DMS153 (cell line): ENCODE measurements at regions not wholly inside any gene's neighbourhood (a gene's known extent, or its start where the extent isn't known, plus 50 kb on each side); places are given as distances from the start of the nearest gene placed in this dataset.
"Not testable (repeated sequence)": the region's sequence is repeated elsewhere in the genome, so short reads cannot be mapped to it uniquely, and the experiment has no call there.

ENCODE experiments used
- DNase-seq: peaks from one replicate; lab custom pipeline; 2025; lab: John Stamatoyannopoulos, UW

- no peak for DNase-seq
Measured at GRCh38 chrX:82732861-82733260, 775.2 kb upstream of the POU3F4 start.

- no peak for DNase-seq
Measured at GRCh38 chrX:82734140-82734539, 774.0 kb upstream of the POU3F4 start.

- DNase-seq: not testable (repeated sequence)
Measured at GRCh38 chrX:82738313-82738712, 769.8 kb upstream of the POU3F4 start.

- DNase-seq: no peak
Measured at GRCh38 chrX:82742351-82742750, 765.7 kb upstream of the POU3F4 start.

- DNase-seq: not testable (repeated sequence)
Measured at GRCh38 chrX:82745725-82746124, 762.4 kb upstream of the POU3F4 start.

- DNase-seq: no peak
Measured at GRCh38 chrX:82748906-82749505, 759.1 kb upstream of the POU3F4 start.

GRCh38 chrX:82756272-82756671 lies 751.8 kb upstream of the POU3F4 start:
- DNase-seq: no peak

GRCh38 chrX:82757614-82758013 lies 750.5 kb upstream of the POU3F4 start:
- DNase-seq: no peak

- no peak for DNase-seq
Measured at GRCh38 chrX:82764521-82764920, 743.6 kb upstream of the POU3F4 start.

- DNase-seq: no peak
Measured at GRCh38 chrX:82765811-82766210, 742.3 kb upstream of the POU3F4 start.

- no peak for DNase-seq
Measured at GRCh38 chrX:82775426-82775825, 732.7 kb upstream of the POU3F4 start.

GRCh38 chrX:82782014-82782413 lies 726.1 kb upstream of the POU3F4 start:
- DNase-seq: no peak

- DNase-seq: not testable (repeated sequence)
Measured at GRCh38 chrX:82812902-82813301, 695.2 kb upstream of the POU3F4 start.

GRCh38 chrX:82813671-82814078 lies 694.4 kb upstream of the POU3F4 start:
- no peak for DNase-seq

- no peak for DNase-seq
Measured at GRCh38 chrX:82816001-82816400, 692.1 kb upstream of the POU3F4 start.

GRCh38 chrX:82816562-82816961 lies 691.5 kb upstream of the POU3F4 start:
- DNase-seq: no peak

GRCh38 chrX:82842286-82842685 lies 665.8 kb upstream of the POU3F4 start:
- DNase-seq: no peak

GRCh38 chrX:82848111-82848510 lies 660.0 kb upstream of the POU3F4 start:
- DNase-seq: no peak
